HG03342 (cell line): ENCODE measurements at regions not wholly inside any gene's neighbourhood (a gene's known extent, or its start where the extent isn't known, plus 50 kb on each side); places are given as distances from the start of the nearest gene placed in this dataset.

ENCODE experiments used
- ATAC-seq: cut with Tn5 transposase; IDR thresholded peaks from one replicate; pipeline ENCODE4 v1.9.1; 2021; ENCODE audit warnings: mild to moderate bottlenecking, moderate library complexity; ENCODE audit not compliant: unreplicated experiment

GRCh38 chr10:8919280-8919679, 864.8 kb downstream of the GATA3 start:
- ATAC-seq, result no peak

DNA sequence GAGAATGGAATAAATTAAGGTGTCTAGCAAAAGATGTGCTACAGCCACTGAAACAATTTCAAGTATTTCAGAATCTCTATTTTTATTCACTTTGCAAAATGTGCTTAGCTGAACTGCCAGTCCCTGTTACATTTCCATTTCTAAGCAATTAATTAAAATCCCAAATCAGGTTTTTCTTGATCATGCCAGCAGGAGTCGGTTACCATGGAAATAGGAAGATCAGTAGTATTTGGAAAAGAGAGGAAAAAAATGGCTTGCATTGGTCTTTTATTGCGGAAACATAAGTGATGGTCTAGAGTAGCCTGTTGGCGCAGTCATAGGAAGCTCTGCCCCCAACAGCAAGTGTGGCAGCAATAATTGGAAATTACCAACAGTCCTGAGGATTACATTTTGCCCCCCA, 867.1 kb downstream of the GATA3 start:
- ATAC-seq, result no peak

DNA sequence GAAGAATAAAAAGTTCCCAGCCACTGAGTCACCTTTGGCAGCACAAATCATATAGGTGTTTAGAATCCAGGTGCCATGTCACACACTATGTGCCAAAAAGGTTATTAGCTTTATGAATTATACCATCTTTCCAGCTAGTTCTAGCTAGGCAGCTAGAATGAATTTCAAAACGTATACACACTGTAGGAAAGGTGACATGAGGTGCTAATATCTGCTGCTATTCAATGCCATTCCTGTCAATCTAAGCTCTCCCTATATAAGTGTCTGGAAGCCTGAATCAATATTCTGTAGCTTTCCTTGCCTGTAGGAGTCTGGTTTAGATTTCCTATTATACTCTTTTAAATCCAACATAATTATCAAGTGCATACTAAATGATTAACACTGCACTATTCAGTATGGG, 868.6 kb downstream of the GATA3 start:
- no peak for ATAC-seq

DNA sequence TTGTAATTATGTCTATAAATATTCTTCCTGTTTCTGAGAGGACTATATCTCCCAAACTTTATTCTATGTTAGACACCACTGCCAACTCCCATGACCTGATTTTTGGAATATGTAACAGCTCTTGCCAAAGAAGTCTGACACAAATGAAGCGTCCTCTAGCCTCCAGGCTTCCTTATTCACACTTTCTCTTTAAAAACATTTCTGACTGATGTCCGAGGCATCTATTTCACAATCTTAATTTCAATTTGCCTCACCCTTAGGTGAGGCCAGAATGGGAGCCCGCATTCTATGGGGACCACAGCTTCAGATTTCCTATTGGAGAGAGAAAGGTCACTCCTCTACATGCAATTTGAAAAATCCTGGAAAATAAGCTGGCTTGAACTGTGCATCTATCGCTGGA, 873.2 kb downstream of the GATA3 start:
- no peak for ATAC-seq

DNA sequence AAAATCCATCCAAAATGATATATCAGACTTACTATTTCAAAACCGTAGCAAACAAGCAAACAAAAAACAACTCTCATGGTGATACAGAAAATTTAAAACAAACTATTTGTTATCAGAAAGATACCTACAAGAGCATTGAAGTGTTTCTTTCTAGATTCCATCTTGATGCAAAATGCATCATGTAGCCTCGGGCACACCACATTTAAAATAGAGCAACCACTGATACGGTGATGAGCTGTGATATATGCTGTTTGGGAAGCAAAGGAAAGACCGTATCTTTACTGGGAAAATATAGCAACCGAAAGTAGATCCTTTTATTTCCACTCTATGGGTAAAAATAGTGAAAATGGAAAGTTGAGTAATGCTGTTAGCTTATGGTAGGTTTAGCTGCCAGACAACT, 892.0 kb downstream of the GATA3 start:
- no peak for ATAC-seq

GRCh38 chr10:8950978-8951377, 896.5 kb downstream of the GATA3 start:
- no peak for ATAC-seq

- no peak for ATAC-seq
Observed at GRCh38 chr10:8951440-8952089, 897.1 kb downstream of the GATA3 start.

DNA sequence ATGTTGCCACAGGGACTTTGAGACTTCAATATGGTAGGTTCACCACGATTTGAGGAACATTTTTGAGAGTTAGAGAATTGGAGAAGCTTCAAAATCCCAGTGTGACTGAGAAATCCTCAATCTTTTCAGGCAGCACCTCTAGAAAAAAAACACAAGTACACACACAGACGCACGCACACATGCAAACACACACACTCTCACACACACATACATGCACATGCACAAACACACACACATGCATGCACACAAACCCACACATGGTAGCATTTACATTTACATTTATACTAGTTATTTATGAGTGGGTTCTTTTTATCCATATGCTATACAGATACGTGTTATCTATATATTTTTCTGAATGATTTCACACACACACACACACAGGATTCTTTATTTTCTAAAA, 901.9 kb downstream of the GATA3 start:
- ATAC-seq, result no peak

- ATAC-seq, result no peak
Observed at GRCh38 chr10:8962249-8962648, 907.8 kb downstream of the GATA3 start.

- ATAC-seq, result no peak
Observed at GRCh38 chr10:8967061-8967460, 912.6 kb downstream of the GATA3 start.

- ATAC-seq, result no peak
Observed at GRCh38 chr10:8969853-8970252, 915.4 kb downstream of the GATA3 start.

DNA sequence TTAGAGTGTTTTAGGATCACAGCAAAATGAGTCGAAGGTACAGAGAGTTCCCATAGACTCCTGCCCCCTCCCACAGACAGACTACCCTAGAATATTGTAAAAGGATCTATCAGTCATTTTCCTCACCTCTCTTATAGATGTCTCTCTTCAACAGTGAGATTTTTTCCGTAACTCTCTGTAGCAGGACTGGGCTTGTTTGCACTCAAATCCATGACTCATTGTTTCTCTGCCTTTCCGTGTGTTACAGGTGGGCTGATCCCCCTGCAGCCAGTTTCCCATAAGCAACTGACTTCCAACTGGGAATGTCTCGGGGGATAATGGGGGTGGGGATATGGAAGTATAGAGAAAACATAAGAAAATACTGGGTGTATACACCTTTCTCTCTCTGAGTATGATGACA, 921.0 kb downstream of the GATA3 start:
- ATAC-seq, result no peak

DNA sequence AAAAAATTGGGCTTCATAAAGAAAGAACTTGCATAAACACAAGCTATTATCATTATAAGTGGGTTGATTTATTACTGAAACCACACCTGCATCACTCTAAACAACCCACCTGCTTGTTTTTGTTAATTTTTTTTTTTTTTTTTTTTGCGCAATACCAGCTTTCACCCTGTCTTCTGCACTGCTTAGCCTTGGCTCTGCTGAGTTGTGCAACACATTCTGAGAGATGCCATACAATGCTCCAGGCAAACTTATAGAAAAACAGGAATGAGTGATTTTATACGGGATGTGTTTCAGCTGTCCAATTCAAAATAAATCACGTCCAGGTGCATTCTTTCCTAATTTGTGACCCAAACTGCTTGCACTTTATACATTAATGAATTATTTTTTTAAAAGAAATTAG, 923.6 kb downstream of the GATA3 start:
- no peak for ATAC-seq

DNA sequence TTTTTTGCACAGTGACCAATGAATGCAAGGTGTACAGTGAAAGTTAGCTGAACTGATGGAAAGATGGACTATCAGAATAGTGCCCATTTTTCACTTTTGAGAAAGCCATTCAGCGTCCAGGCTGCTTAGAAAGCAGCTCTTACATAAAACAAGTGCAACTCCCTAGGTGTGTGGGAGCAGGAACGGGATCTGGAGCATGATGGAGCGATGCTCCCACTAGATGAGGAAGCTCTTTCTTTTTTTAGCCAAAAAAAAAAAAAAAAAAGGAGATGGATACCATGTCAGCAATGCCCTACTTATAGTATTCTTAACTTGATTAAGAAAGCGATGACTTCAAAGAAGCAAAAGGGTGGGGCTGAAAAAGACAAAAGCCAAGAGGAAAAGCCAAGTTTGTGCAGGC, 925.5 kb downstream of the GATA3 start:
- ATAC-seq, result no peak

DNA sequence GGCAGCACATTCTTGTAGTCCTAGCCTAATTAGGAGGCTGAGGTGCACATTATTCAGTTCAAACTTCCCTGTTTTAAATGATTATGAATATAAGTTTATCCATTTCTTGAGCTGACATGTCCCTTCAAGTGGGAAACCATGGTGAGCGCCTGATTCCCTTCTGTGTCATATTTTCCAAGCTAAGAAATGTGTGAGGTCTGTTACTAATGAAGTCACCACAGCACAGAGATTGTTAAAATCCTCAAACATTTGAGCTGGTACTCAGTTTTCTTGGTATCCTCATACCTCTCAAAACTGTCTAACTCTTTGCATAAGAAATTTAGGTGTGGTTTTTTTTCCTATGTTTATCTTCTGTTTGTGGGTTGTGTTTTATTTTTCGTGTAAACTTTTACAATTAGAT, 926.8 kb downstream of the GATA3 start:
- no peak for ATAC-seq

GRCh38 chr10:8985651-8986050, 931.2 kb downstream of the GATA3 start:
- ATAC-seq, result no peak

DNA sequence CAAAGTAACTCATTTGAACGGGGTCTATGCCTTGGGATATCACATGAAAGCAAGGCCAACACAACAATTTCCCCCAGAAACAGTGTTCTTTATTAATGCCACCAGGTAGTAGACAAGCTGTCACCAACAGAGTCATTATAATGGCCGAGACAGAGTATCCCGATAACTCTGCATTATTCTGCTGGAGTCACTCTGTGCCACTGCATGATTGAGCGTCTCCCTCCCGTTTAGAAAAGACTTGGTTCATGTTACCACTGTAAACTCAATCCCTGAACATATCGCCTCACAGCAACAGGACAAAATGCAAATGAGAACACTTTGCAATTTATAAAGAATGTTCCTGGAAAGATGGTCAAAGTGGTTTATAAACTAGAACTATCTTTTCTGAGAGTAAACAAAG, 932.5 kb downstream of the GATA3 start:
- ATAC-seq, result no peak

GRCh38 chr10:8987712-8988111, 933.2 kb downstream of the GATA3 start:
- no peak for ATAC-seq

DNA sequence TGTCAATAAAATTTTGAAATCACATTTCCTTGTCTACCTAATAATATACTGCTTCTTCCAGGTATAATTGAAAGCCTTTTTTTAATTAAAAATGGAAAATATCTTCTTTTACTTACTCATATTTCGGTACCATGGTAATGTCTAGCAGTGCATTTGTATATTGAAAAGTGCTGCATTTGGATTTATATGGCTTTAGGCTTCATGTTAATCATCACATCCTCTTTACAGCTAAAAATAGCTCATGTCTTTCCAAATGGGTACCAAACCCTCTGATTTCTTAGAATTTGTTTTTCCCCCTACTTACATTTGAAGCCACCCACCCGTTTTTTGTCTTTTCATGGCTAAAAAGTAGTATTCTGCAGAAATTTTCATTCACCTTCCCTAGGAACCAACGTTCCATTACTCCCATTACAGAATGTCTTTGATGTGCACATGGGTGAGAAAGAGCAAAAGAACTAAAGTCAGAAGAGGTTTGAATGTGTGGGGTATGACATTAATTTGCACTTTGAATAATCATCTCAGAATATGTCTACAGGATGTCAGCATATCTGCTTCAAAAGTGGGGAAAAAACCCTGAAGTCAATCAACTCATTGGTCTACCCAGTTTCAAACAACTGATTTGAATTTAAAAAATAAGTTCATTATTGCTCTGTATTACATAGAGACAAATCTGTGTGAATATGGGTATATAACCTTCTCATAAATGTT, 935.9 kb downstream of the GATA3 start:
- ATAC-seq, result no peak

- no peak for ATAC-seq
Observed at GRCh38 chr10:8992009-8992408, 937.5 kb downstream of the GATA3 start.

DNA sequence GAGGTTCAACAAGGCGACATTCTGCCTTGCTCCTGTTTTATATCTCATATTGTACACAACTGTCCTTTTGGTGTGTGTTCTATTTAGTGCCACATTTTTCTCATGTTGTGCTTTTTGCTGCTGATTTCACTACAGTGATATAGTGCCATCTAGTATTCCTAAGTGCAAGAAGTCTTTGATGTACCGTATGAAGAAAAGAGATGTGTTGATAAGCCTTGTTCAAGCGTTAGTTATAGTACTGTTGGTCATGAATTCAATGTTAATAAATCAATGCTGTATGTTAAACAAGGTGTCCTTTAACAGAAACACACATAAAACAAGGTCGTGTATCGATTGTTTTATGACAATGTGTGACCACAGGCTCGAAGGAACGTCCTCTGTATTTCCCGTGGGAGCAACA, 939.4 kb downstream of the GATA3 start:
- no peak for ATAC-seq

DNA sequence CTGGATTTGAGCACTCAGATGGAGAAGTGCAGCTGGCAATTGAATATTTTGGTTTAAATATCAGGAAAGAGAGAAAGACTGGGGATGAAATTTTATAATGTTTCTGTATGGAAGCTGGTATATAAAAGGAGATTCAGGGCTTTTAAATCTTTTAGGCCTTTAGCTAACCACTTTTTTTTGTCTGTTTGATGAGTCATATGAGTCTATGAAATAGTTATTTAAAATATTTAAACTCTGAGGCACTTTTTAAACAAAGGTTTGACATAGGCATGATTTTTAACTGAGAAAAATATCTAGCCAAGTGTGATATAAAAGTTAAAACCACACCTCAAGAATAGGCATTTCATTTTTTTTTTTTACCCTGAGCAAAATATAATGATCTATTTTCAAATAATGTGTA, 944.3 kb downstream of the GATA3 start:
- no peak for ATAC-seq

GRCh38 chr10:9003122-9003521, 948.6 kb downstream of the GATA3 start:
- no peak for ATAC-seq
